Ascending aorta (tissue), 2 donors: ENCODE measurements at regions not wholly inside any gene's neighbourhood (a gene's known extent, or its start where the extent isn't known, plus 50 kb on each side); places are given as distances from the start of the nearest gene placed in this dataset.

Source experiments
- DNase-seq, 2 donors: peaks; one replicate each; pipeline ENCODE4 v3.0.0-alpha.2; 2019; ENCODE audit warnings: low spot score in 2 of 2
- H3K27ac ChIP-seq, 2 donors: fragments of 200-600 bp; sonication (generic); one replicate each; pipeline ENCODE4 v1.5.1; 2016 to 2017; ENCODE audit warnings: mild to moderate bottlenecking in 1 of 2
- H3K27me3 ChIP-seq: fragments of 200-600 bp; sonication (generic); one replicate; pipeline ENCODE4 v1.5.1; 2017
- H3K36me3 ChIP-seq, 2 donors: fragments of 200-600 bp; sonication (generic); one replicate each; pipeline ENCODE4 v1.5.1; 2016
- H3K4me1 ChIP-seq, 2 donors: fragments of 200-600 bp; sonication (generic); one replicate each; pipeline ENCODE4 v1.5.1; 2016 to 2017; ENCODE audit warnings: mild to moderate bottlenecking in 1 of 2
- H3K4me3 ChIP-seq, 2 donors: fragments of 200-600 bp; sonication (generic); one replicate each; pipeline ENCODE4 v1.5.1; 2016 to 2017; ENCODE audit warnings: mild to moderate bottlenecking in 1 of 2
- H3K9me3 ChIP-seq, 2 donors: fragments of 200-600 bp; sonication (generic); one replicate each; pipeline ENCODE4 v1.5.1; 2016
- intact Hi-C: fragments of 100-400 bp; cut with DNase I; formaldehyde crosslinking; loops from one replicate; pipeline ENCODE4 v1.15.1; 2023
- TF ChIP-seq, protein P1 (sequence below), 3 experiments: fragments of 200-600 bp in 2 of 3; fragments of 450-650 bp in 1 of 3; sonication (generic) in 2 of 3; IDR thresholded peaks; one replicate each; pipeline ENCODE4 v1.5.1; 2016 to 2019; ENCODE audit warnings: antibody characterized with exemption in 3 of 3, mild to moderate bottlenecking in 1 of 3, moderate library complexity in 1 of 3

DNA sequence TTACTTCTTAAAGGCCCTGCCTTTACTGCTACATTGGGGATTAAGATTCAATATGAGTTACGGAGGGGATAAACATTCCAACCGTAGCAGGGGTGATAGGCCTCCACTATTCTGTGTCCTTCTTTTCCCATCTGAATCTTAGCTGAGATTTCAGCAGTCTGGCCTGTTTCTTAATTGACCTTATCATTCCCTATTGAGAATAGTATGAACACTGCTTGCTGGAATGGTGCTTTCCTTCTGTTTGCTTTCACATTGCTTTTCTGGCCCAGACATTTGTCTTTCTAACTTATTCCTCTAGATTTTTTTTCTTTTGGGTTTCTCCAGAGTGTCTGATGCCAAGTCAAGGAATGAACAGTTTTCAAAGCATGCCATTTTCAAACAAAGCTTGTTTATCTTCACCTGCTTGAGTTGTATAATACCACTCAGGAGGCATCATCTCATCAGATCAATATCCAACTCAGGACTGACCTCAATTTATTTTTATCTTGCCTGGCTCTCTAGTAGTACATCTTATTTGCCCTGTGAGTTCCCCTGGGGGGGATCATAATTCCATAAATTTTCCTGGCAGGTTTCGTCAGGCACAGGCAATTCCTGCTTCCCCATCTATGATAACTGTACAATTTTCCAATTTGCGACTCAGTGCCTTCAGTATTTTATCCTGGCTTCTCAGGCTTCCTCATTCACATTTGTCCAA lies 161.1 kb upstream of the STT3B start:
- H3K4me3 ChIP-seq, result no peak overlapping the region
- no peak for DNase-seq
- H3K36me3 ChIP-seq, result no peaks in the 10 kb centered on the region
- peaks cover 2 to 9% of the 10 kb centered on the region in 2 donors for H3K4me1 ChIP-seq
- peak overlapping the region; percentile 19 to 44 for H3K27ac ChIP-seq
- H3K9me3 ChIP-seq, result no peaks in the 10 kb centered on the region
- TF ChIP-seq, protein P1, sequence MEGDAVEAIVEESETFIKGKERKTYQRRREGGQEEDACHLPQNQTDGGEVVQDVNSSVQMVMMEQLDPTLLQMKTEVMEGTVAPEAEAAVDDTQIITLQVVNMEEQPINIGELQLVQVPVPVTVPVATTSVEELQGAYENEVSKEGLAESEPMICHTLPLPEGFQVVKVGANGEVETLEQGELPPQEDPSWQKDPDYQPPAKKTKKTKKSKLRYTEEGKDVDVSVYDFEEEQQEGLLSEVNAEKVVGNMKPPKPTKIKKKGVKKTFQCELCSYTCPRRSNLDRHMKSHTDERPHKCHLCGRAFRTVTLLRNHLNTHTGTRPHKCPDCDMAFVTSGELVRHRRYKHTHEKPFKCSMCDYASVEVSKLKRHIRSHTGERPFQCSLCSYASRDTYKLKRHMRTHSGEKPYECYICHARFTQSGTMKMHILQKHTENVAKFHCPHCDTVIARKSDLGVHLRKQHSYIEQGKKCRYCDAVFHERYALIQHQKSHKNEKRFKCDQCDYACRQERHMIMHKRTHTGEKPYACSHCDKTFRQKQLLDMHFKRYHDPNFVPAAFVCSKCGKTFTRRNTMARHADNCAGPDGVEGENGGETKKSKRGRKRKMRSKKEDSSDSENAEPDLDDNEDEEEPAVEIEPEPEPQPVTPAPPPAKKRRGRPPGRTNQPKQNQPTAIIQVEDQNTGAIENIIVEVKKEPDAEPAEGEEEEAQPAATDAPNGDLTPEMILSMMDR (IDR thresholded peaks at IDR 0.05), result no peak
- intact Hi-C loops, result no loop called here
- H3K27me3 ChIP-seq, result no peaks in the 10 kb centered on the region

DNA sequence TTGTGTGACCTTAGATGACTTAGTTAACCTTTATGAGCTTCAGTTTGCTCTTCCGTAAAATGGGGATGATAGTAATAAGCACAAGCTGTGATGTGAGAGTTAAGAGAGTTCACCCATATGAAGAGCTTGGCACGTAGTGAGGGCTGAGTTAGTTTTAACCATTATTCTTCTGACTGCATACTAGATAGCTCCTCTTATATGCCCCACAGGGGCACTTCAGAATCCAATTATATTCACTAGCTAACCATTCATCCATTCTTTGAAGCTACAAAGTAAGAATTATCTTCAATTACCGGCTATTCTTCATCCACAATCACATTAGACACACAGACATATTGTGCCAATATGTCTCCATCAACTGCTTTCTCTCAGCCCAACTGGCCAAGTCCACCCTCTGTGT lies 159.0 kb upstream of the STT3B start:
- H3K36me3 ChIP-seq, result no peaks in the 10 kb centered on the region

DNA sequence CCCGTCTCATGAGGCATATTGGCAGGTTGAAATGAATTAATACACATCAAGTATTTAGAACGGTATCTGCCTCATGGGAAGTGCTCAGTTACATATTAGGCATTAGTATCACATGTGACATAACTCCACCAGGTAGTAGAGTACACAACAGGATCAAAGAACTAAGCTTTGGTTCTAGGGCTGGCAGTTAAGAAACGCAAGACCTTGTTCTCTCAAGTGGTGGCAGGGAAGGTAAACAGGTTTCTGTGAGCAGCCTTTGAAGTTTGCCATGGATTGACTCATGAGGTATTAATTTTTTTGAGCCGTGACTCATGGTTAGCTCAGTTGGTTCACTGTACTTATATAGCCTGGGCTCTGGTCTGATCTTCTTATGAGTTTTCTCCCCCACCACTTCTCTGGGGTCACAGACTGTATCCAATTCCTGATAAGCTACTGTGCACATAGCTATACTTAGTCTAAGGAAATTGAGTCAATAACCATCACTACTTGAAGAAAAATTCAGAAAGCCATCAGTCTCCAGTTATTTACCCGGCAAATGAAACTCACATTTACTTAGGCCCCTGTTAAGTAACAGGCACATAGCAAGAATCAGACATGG lies 155.6 kb upstream of the STT3B start:
- intact Hi-C loops, result no loop called here

More for the DNA sequence above, 159.0 kb upstream of the STT3B start:
- intact Hi-C loops, result no loop called here
- H3K27ac ChIP-seq, result no peak overlapping the region
- H3K27me3 ChIP-seq, result no peaks in the 10 kb centered on the region
- no peak overlapping the region for H3K4me3 ChIP-seq
- no peak for DNase-seq
- no peaks in the 10 kb centered on the region for H3K9me3 ChIP-seq
- TF ChIP-seq, protein P1 (IDR thresholded peaks at IDR 0.05), result no peak
- peaks cover 2 to 9% of the 10 kb centered on the region in 2 donors for H3K4me1 ChIP-seq

DNA sequence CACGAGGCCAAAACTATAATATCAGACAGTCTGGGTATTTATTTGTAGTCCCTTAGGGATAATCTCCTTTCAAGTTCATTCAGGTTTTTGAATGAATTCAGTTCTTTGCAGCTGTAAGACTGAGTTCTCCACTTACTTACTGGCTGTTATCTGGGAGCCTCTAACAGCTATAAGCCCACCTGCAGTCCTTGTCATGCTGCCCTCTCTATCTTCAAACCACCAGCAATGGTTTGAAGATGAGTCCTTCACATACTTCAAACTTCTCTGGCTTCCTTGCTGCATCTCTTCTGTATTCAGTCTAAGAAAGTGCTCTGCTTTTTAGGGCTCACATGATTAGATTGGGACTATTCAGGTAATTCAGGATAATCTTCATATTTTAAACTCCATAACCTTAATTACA lies 154.5 kb upstream of the STT3B start:
- no peak overlapping the region for H3K4me3 ChIP-seq
- no peaks in the 10 kb centered on the region for H3K4me1 ChIP-seq
- H3K36me3 ChIP-seq, result no peaks in the 10 kb centered on the region
- H3K27ac ChIP-seq, result no peak overlapping the region
- TF ChIP-seq, protein P1 (IDR thresholded peaks at IDR 0.05), result no peak
- intact Hi-C loops, result no loop called here
- no peaks in the 10 kb centered on the region for H3K9me3 ChIP-seq
- H3K27me3 ChIP-seq, result no peaks in the 10 kb centered on the region
- no peak for DNase-seq

More for the DNA sequence above, 155.6 kb upstream of the STT3B start:
- DNase-seq, result no peak
- TF ChIP-seq, protein P1 (IDR thresholded peaks at IDR 0.05), result no peak
- Histone ChIP-seq H3K36me3 (no peaks in the 10 kb centered on the region), H3K27ac (no peak overlapping the region), H3K27me3 (no peaks in the 10 kb centered on the region), H3K4me3 (no peak overlapping the region), H3K4me1 (no peaks in the 10 kb centered on the region), H3K9me3 (no peaks in the 10 kb centered on the region)

DNA sequence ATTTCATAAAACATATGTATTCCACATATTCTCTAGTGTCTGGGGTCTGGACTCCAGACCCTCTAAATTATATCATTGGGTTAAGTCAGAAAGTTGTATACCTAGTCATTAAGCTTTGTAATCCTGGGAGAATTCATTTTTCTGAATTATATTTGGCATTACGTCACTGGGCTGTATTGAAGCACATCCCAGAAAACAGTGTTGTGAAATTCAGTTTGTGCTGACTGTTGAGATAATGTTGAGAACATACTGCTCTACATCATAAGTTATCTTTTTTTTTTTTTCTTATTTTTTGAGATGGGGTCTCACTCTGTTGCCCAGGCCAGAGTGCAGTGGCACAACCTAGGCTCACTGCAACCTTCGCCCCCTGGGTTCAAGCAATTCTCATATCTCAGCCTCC lies 153.1 kb upstream of the STT3B start:
- TF ChIP-seq, protein P1 (IDR thresholded peaks at IDR 0.05), result no peak
- Histone ChIP-seq H3K9me3 (no peaks in the 10 kb centered on the region), H3K27me3 (no peaks in the 10 kb centered on the region), H3K4me3 (no peak overlapping the region), H3K27ac (no peak overlapping the region), H3K36me3 (no peaks in the 10 kb centered on the region), H3K4me1 (no peaks in the 10 kb centered on the region)
- intact Hi-C loops, result no loop called here
- DNase-seq, result no peak
